SKM-1 (cell line): ENCODE measurements at regions not wholly inside any gene's neighbourhood (a gene's known extent, or its start where the extent isn't known, plus 50 kb on each side); places are given as distances from the start of the nearest gene placed in this dataset.

ENCODE experiments used
- DNase-seq: peaks from one replicate; lab custom pipeline; 2025; ENCODE audit not compliant: unreplicated experiment; lab: John Stamatoyannopoulos, UW

DNA sequence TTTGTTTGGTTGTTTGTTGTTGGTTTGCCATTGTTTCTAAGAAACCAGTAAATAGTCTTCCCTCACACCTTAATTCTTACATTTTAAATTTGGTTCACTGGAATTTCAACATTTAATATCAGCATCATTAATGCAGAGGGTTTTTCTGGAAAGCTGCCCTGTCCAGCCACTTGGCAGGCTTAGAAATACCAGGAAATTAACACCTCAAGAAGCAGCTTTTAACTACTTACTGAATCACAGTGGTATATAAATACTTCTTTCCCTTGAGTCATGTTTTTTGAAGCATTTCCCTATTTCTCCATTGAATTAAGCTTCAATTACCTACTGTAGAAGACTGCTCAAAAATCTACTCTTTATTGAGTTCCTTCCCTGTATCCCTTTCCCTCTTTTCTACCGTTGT lies 1221.1 kb upstream of the ADGRL3 start:
- DNase-seq: no peak

GRCh38 chr4:59983852-59984251 lies 1216.3 kb upstream of the ADGRL3 start:
- no peak for DNase-seq

- DNase-seq: no peak
These were observed 1212.8 kb upstream of the ADGRL3 start for GRCh38 chr4:59987289-59987688.

DNA sequence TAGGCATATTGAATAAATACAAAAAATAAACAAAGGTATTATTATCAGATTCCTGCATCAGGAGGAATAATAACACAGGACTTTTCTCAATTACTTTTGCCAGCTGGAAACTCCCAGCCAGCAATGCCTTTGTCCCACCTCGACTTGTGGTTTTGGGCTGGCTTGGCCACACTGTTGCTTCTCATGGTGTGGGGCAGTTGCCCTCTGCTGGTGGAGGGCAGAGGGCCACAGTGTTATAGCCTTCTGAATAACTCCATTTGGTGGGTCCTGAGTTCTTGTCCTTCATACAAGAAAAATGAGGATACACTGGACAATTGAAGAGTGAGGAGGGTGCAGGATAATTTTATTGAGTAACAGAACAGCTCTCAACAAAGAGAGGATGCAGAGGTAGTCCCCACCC lies 1206.0 kb upstream of the ADGRL3 start:
- DNase-seq: no peak

DNA sequence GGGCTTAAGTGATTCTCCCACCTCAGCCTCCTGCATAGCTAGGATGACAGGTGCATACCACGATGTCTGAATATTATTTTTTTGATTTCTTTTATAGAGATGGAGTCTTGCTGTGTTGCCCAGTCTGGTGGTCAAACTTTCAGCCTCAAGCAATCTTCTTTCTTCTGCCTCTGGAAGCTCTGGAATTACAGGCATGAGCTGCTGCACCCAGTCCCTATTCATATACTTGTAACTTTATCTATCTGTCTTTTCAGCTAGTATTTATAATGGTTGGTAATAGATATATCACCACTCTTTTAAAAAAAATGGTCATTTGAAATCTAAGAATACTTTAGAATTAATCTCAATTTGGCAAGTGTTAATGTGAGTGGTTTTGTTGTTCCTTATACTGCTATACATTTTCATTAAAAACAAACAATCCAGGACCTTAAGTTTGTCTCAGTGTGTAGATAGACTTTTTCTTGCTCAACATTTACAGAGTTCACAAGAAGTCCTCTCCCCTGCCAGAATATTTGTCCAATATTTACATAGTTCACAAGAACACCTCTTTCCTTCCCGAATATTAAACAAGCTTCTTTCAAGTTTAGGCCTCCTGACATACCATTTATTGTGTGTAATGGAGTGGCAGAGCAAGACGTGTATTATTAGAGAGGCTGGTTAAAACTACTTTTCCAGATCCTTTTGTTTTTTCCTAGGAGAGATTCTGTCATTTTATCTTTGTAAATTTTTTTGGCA lies 1197.4 kb upstream of the ADGRL3 start:
- no peak for DNase-seq

GRCh38 chr4:60013464-60014184 lies 1186.5 kb upstream of the ADGRL3 start:
- DNase-seq: no peak

- no peak for DNase-seq
These were observed 1183.2 kb upstream of the ADGRL3 start for GRCh38 chr4:60016971-60017370.

- no peak for DNase-seq
These were observed 1180.9 kb upstream of the ADGRL3 start for GRCh38 chr4:60019180-60019579.

DNA sequence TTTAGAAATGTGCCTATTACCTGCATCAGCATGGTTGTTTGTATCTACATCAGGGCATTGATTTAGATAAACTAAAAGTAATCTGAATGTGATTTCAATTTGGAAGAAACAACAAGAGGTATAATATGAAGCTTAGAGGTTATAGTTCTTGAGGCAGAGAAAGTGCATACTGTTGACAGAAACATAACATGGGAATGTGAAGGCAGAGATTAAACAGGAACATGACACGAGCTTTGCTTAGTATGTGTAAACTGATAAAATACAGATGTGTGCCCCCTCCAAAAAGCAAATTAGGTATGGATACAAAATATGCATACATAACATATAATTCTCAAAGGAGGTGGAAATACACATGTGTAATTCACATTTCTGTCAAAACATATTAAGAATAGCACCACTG lies 1180.2 kb upstream of the ADGRL3 start:
- DNase-seq: no peak

DNA sequence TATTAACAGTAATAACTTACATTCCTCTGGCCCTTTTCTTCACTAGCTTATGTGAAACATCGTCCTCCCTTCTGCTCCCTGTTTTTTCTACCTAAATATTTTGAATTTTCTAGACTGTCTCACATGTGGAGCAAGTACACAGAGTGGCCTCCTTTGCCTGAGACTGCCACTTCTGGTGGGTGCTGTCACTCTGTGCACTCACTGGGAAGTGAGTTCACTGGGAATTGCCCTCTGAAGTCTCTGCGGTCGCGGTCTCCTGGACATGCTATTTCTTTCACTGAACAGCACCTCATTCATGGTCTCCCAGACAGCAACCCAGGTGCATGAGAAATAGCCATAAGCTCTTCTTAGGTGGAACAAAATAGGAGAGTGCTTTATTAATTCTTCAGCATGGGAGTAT lies 1179.7 kb upstream of the ADGRL3 start:
- no peak for DNase-seq

DNA sequence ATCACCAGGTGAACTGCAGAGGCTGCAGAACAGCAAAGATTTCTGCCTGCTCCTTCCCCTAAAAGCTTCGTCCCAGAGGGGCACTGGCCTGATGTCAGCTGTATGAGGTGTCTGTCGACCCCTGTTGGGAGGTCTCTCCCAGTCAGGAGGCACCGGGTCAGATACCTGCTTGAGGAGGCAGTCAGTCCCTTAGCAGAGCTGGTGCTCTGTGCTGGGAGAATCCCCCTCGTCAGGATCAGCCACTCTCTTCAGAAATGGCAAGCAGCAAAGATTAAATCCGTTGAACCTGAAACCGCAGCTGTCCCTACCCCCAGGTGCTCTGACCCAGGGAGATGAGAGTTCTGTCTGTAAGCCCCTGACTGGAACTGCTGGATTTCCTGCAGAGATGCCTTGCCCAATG lies 1166.3 kb upstream of the ADGRL3 start:
- no peak for DNase-seq

- no peak for DNase-seq
These were observed 1165.8 kb upstream of the ADGRL3 start for GRCh38 chr4:60034361-60034760.

DNA sequence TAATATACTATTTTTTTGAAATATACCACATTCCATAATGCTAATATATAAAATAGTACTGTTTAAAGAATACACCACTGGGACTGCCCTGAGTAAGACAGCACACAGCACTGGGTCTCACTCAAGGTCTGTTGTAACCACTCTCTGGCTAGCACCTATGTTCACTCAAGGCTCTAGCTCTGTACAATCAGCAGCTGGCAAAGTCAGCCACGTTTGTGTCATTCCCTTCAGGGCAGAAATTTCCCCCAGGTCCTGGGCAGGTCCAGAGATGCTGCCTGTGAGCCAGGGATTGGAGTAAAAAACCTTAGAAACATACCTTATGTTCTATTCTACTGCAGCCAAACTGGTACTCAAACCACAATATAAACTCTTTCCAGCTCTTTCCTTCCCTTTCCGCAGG lies 1160.2 kb upstream of the ADGRL3 start:
- DNase-seq: no peak

- DNase-seq: no peak
These were observed 1157.9 kb upstream of the ADGRL3 start for GRCh38 chr4:60042231-60042652.

DNA sequence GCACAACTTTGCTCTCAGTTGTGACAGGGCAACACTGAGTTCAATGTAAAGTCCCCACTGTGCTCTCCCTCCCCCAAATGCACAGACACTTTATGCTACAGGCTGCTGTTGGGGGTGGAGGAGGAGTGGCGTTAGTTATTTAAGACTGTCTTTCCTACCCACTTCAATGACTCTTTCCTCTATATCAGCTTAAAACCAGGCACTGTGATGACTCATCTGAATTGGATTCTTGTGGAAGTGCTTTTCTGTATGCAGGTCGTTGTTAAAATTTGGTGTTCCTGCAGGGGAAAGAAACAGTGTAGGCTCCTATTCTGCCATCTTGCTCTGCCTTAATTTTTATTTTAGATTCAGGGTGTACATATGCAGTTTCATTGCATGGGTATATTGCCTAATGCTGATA lies 1157.2 kb upstream of the ADGRL3 start:
- DNase-seq: no peak

DNA sequence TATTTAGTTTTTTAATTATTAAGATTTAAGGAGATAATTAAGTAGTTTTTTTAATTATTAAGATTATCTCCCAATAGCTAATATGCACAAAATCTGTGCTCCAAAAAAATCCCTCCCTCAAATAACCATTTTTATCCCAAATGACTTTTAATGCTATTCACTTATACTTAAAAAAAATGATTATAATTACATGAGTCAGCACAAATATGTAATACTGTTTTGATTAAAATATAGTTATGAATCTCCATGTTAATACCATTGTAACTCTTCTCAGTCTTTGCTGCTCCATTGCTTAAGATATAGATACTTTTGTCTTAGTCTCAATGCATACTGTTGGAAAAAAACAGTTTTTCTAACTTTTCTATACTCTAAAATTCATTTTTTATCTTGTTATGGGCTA lies 1121.1 kb upstream of the ADGRL3 start:
- DNase-seq: no peak

- DNase-seq: no peak
These were observed 1118.3 kb upstream of the ADGRL3 start for GRCh38 chr4:60081839-60082238.

- DNase-seq: no peak
These were observed 1111.2 kb upstream of the ADGRL3 start for GRCh38 chr4:60088807-60089486.

DNA sequence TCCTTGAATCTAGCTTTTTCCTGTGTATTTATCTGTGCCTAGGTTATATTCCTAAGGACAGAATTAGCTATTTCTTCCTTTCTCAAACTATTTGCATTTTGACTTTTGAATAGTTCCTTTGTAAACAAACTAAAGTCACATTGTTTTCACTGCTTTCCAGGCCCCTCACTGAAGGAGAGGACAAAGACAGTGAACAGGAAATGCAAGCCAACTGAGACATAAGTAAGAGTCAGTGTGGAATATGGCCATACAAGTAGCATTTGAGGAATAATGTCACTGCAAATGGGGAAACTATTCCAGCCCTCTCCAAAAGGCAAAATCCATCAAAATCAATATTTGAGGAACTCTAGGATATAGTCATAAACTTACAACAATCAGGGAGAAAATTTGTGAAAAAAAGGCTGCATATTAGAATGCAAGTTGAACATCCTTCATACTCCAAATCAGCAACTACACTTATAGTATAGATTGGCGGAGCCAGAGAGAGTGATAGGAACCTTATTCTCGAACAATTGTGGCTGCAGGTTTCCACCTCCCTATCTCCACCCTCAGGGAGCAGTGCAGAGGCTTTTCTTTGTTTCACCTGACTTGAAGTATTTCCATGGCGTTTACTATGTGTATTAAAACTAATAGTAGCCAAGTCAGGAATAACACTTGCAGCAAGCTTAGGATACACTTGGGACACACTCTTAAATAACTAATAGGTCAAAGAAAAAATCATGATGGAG lies 1110.4 kb upstream of the ADGRL3 start:
- DNase-seq: no peak

- DNase-seq: no peak
These were observed 1103.5 kb upstream of the ADGRL3 start for GRCh38 chr4:60096676-60097075.

- no peak for DNase-seq
These were observed 1083.5 kb upstream of the ADGRL3 start for GRCh38 chr4:60116592-60116991.
